K562 (cell line): ENCODE measurements at regions not wholly inside any gene's neighbourhood (a gene's known extent, or its start where the extent isn't known, plus 50 kb on each side); places are given as distances from the start of the nearest gene placed in this dataset.

Experiments used
- ARID1B ChIP-seq: fragments of 450-650 bp; IDR thresholded peaks from 2 replicates; pipeline ENCODE4 v1.6.1; 2016; ENCODE audit warnings: antibody characterized with exemption, mild to moderate bottlenecking, inconsistent platforms
- DDX20 ChIP-seq: fragments of 450-650 bp; IDR thresholded peaks from 2 replicates; pipeline ENCODE4 v1.6.1; 2016; ENCODE audit warnings: missing genetic modification characterization, low read depth, mild to moderate bottlenecking, missing compliant biosample characterization, moderate library complexity
- E2F6 ChIP-seq, 2 experiments: IDR thresholded peaks; 2 replicates each; pipeline ENCODE4 v1.6.1; 2011; ENCODE audit warnings: borderline replicate concordance in 1 of 2, control low read depth in 1 of 2, low read depth in 1 of 2, low read length in 1 of 2, mild to moderate bottlenecking in 1 of 2, mixed read lengths in 1 of 2, moderate library complexity in 1 of 2; ENCODE audit not compliant: insufficient read depth in 1 of 2, insufficient read length in 1 of 2, poor library complexity in 1 of 2, severe bottlenecking in 1 of 2; ENCODE audit errors: extremely low read depth in 1 of 2
- MCM2 ChIP-seq: fragments of 450-650 bp; IDR thresholded peaks from 2 replicates; pipeline ENCODE4 v1.6.1; 2017; ENCODE audit warnings: low read depth, mild to moderate bottlenecking
- NR2C1 ChIP-seq, 2 experiments: fragments of 450-650 bp; IDR thresholded peaks; 2 replicates each; pipeline ENCODE4 v1.6.1; 2017; ENCODE audit warnings: mild to moderate bottlenecking in 2 of 2, antibody characterized with exemption in 1 of 2, inconsistent platforms in 1 of 2, missing compliant biosample characterization in 1 of 2, missing genetic modification characterization in 1 of 2
- POLR2A ChIP-seq: fragments of 450-650 bp; conservative IDR thresholded peaks from 2 replicates; pipeline ENCODE4 v1.6.1; 2016
- SMAD3 ChIP-seq: fragments of 450-650 bp; formaldehyde crosslinking; conservative IDR thresholded peaks from 2 replicates; pipeline ENCODE4 v1.4.0; 2020; ENCODE audit warnings: mild to moderate bottlenecking
- SMARCB1 ChIP-seq: IDR thresholded peaks from 2 replicates; pipeline ENCODE4 v1.6.1; 2011; ENCODE audit warnings: improper control_type of control experiment, low read depth; ENCODE audit not compliant: insufficient read length
- TAF9B ChIP-seq: fragments of 450-650 bp; IDR thresholded peaks from 2 replicates; pipeline ENCODE4 v1.6.1; 2018; ENCODE audit warnings: mild to moderate bottlenecking; ENCODE audit not compliant: partially characterized antibody
- THAP7 ChIP-seq: fragments of 250-450 bp; sonication (Bioruptor Pico); IDR thresholded peaks from 2 replicates; pipeline ENCODE4 v1.5.0; 2021
- ZNF174 ChIP-seq: fragments of 250-450 bp; sonication (Bioruptor Pico); IDR thresholded peaks from 2 replicates; pipeline ENCODE4 v1.4.0; 2020; ENCODE audit warnings: mild to moderate bottlenecking
- ZNF239 ChIP-seq: fragments of 250-450 bp; sonication (Bioruptor Pico); IDR thresholded peaks from 2 replicates; pipeline ENCODE4 v1.4.0; 2020; ENCODE audit warnings: mild to moderate bottlenecking
- ZNF41 ChIP-seq: fragments of 250-450 bp; sonication (Bioruptor Pico); conservative IDR thresholded peaks from 2 replicates; pipeline ENCODE4 v1.4.0; 2020; ENCODE audit warnings: mild to moderate bottlenecking
- ZNF449 ChIP-seq: fragments of 250-450 bp; sonication (Bioruptor Pico); IDR thresholded peaks from 2 replicates; pipeline ENCODE4 v1.8.0; 2022; ENCODE audit warnings: moderate library complexity, mild to moderate bottlenecking, inconsistent platforms
- ZNF592 ChIP-seq: fragments of 450-650 bp; IDR thresholded peaks from 2 replicates; pipeline ENCODE4 v1.6.1; 2017; ENCODE audit warnings: antibody characterized with exemption, mild to moderate bottlenecking
- ZNF655 ChIP-seq: fragments of 250-450 bp; sonication (Bioruptor Pico); IDR thresholded peaks from 2 replicates; pipeline ENCODE4 v1.5.0; 2021
- TF ChIP-seq, protein P1 (sequence below): fragments of 250-450 bp; sonication (Bioruptor Pico); IDR thresholded peaks from 2 replicates; pipeline ENCODE4 v1.4.0; 2020; ENCODE audit warnings: mild to moderate bottlenecking

GRCh38 chr7:88548399-88548798 lies 211.1 kb upstream of the ZNF804B start (continued):
- no peak for TF ChIP-seq NR2C1 (IDR thresholded peaks at IDR 0.05)
- TF ChIP-seq NR2C1 (tag; IDR thresholded peaks at IDR 0.05) = no peak
- no peak for TF ChIP-seq SMARCB1
- no peak for TF ChIP-seq E2F6 (IDR thresholded peaks at IDR 0.05; ENCODE audit: borderline replicate concordance in 1 of 2, extremely low read depth in 1 of 2, insufficient read depth in 1 of 2, insufficient read length in 1 of 2, low read depth in 1 of 2, low read length in 1 of 2, poor library complexity in 1 of 2, severe bottlenecking in 1 of 2)
- 0 out of 2 replicates have a peak, but pooled peaks have one; percentile 10 for TF ChIP-seq ARID1B
- TF ChIP-seq ZNF655 (CRISPR knock-in tag) = no peak
- TF ChIP-seq THAP7 (CRISPR knock-in tag) = 0 out of 2 replicates have a peak, but pooled peaks have one; percentile 27
- peak; percentile 80; the same call in 1 of the 2 replicates for TF ChIP-seq ZNF239
- TF ChIP-seq, protein P1, sequence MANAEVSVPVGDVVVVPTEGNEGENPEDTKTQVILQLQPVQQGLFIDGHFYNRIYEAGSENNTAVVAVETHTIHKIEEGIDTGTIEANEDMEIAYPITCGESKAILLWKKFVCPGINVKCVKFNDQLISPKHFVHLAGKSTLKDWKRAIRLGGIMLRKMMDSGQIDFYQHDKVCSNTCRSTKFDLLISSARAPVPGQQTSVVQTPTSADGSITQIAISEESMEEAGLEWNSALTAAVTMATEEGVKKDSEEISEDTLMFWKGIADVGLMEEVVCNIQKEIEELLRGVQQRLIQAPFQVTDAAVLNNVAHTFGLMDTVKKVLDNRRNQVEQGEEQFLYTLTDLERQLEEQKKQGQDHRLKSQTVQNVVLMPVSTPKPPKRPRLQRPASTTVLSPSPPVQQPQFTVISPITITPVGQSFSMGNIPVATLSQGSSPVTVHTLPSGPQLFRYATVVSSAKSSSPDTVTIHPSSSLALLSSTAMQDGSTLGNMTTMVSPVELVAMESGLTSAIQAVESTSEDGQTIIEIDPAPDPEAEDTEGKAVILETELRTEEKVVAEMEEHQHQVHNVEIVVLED (CRISPR knock-in tag) = peak; percentile 55
- TF ChIP-seq SMAD3 (CRISPR knock-in tag) = peak; percentile 86; the same call in 1 of the 2 replicates
- peak; percentile 81; the same call in 1 of the 2 replicates for TF ChIP-seq ZNF449 (CRISPR knock-in tag)
- TF ChIP-seq DDX20 (tag) = peak; percentile 70
- TF ChIP-seq ZNF174 (CRISPR knock-in tag) = 0 out of 2 replicates have a peak, but pooled peaks have one; percentile 69
- no peak for TF ChIP-seq POLR2A
- TF ChIP-seq ZNF41 (CRISPR knock-in tag) = peak; percentile 81
- TF ChIP-seq TAF9B = no peak
- TF ChIP-seq MCM2 = no peak
- 0 out of 2 replicates have a peak, but pooled peaks have one; percentile 28 for TF ChIP-seq ZNF592
